Heart right ventricle (tissue), 16 donors: ENCODE measurements at regions not wholly inside any gene's neighbourhood (a gene's known extent, or its start where the extent isn't known, plus 50 kb on each side); places are given as distances from the start of the nearest gene placed in this dataset.

Source experiments
- ATAC-seq, 8 donors: fragments of 200-7000 bp; cut with Tn5 transposase; one replicate each; pipeline ENCODE4 v1.9.1; 2020; ENCODE audit warnings: mild to moderate bottlenecking in 8 of 8, moderate library complexity in 8 of 8, moderate number of reproducible peaks in 1 of 8
- DNase-seq, 2 donors: peaks; one replicate each; pipeline ENCODE4 v3.0.0-alpha.2; 2020
- H3K27ac ChIP-seq, 10 donors: fragments of 200-600 bp; sonication (generic) in 2 of 10; one replicate each; pipeline versions ENCODE4 v1.5.0 to v1.8.0; 2020 to 2022; ENCODE audit warnings: mild to moderate bottlenecking in 3 of 10
- H3K27me3 ChIP-seq, 7 donors: fragments of 200-600 bp; one replicate each; pipeline ENCODE4 v1.8.0; 2021 to 2022; ENCODE audit warnings: mild to moderate bottlenecking in 2 of 7
- H3K36me3 ChIP-seq, 9 donors: fragments of 200-600 bp; sonication (generic) in 1 of 9; one replicate each; pipeline versions ENCODE4 v1.5.0 to v1.8.0; 2020 to 2022; ENCODE audit warnings: mild to moderate bottlenecking in 2 of 9
- H3K4me1 ChIP-seq, 9 donors: fragments of 200-600 bp; sonication (generic) in 1 of 9; one replicate each; pipeline versions ENCODE4 v1.5.0 to v1.8.0; 2020 to 2022; ENCODE audit warnings: mild to moderate bottlenecking in 4 of 9
- H3K4me3 ChIP-seq, 10 donors: fragments of 200-600 bp; sonication (generic) in 2 of 10; one replicate each; pipeline versions ENCODE4 v1.5.0 to v1.8.0; 2020 to 2022; ENCODE audit warnings: mild to moderate bottlenecking in 7 of 10, moderate library complexity in 2 of 10
- H3K9me3 ChIP-seq, 11 donors: fragments of 200-600 bp in 10 of 11; sonication (generic) in 2 of 11; one replicate each; pipeline versions ENCODE4 v1.5.0 to v1.8.0; 2013 to 2022; ENCODE audit warnings: mild to moderate bottlenecking in 2 of 11, control low read depth in 1 of 11, moderate library complexity in 1 of 11
- WGBS, 2 donors: extraction: QIAGEN DNeasy Blood & Tissue Kit; methylation state at CpG; one replicate each; pipeline ENCODE4 v1.1.7; 2013; ENCODE audit warnings: inconsistent platforms in 1 of 2; 5-methylcytosine and 5-hydroxymethylcytosine counted together
- intact Hi-C, 10 donors: fragments of 100-400 bp; cut with DNase I; formaldehyde crosslinking; loops; one replicate each; pipeline versions ENCODE4 v1.11.1 to v1.14.2; 2022
- TF ChIP-seq, protein P1 (sequence below), 9 donors: fragments of 200-600 bp; sonication (generic) in 2 of 9; IDR thresholded peaks; one replicate each; pipeline versions ENCODE4 v1.5.0 to v1.8.0; 2021 to 2022; ENCODE audit warnings: antibody characterized with exemption in 9 of 9, mild to moderate bottlenecking in 5 of 9, moderate library complexity in 1 of 9
- donor health status: Arrhythmogenic right ventricular cardiomyopathy.
- donor health status: ischemic (EF 13 %, LVEDD 7.1; RV severe dilation, severe dysfunction).
- donor health status: healthy with polysubstance abuse.
- donor health status: DM: no; HTN: yes; CAD: no.
- donor health status: DM: no; HTN: no; CAD: no.
- donor health status: ischemic (EF 25% LVEDD 6.9; RV normal size, moderate dysfunction).
- donor health status: ischemic (EF 25% LVEDD 5.7; RV mildly dilated, moderate dysfunction).
- donor health status: healthy.
- donor health status: DM: yes; HTN: yes; CAD: no.
- donor health status: Ischemic cardiomyopathy.
- donor health status: ischemic (EF 35%, LVEDD 5.7; RV mildly dilated, moderate dysfunction).
- donor health status: nonischemic (EF 11% LVEDD 7.7; RV severe dilation, severe dysfunction).
- donor health status: DM: yes; HTN: yes; CAD: no.
- donor health status: PGD.
- donor health status: ischemic (EF 29% LVEDD 5.4; RV normal size, mild dysfunction).
- donor health status: nonischemic (EF 23%, LVEDD 6.1; RV moderate dilation, normal function).

DNA sequence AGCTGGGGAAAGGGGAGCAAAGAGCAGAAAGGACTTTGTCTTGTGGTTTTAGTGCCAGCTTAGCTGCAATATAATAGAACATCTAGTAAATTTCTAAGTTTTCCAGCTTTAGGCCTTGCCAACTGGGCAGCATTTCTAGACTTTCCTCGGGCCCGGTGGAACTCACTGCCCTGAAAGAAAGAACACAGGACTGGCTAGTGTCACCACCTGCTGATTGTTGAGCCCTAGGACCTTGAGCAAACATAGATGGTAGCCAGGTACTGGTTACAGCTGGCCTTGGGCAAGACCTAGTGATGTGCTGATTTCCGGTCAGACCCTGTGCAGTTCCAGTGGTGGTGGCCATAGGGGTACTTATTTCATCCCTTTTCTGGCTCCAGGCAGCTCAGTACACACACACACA, 753.2 kb upstream of the B3GALT2 start:
- Histone ChIP-seq H3K36me3 (no peaks in the 10 kb centered on the region), H3K4me3 (no peak overlapping the region), H3K9me3 (peaks cover 0 to 15% (median 0%) of the 10 kb centered on the region in 11 donors), H3K27ac (no peak overlapping the region), H3K27me3 (no peaks in the 10 kb centered on the region), H3K4me1 (no peaks in the 10 kb centered on the region)
- 99 to 100% methylated on average over 3 of the region's 3 CpGs for WGBS, 2 donors
- ATAC-seq, result no peak
- TF ChIP-seq, protein P1, sequence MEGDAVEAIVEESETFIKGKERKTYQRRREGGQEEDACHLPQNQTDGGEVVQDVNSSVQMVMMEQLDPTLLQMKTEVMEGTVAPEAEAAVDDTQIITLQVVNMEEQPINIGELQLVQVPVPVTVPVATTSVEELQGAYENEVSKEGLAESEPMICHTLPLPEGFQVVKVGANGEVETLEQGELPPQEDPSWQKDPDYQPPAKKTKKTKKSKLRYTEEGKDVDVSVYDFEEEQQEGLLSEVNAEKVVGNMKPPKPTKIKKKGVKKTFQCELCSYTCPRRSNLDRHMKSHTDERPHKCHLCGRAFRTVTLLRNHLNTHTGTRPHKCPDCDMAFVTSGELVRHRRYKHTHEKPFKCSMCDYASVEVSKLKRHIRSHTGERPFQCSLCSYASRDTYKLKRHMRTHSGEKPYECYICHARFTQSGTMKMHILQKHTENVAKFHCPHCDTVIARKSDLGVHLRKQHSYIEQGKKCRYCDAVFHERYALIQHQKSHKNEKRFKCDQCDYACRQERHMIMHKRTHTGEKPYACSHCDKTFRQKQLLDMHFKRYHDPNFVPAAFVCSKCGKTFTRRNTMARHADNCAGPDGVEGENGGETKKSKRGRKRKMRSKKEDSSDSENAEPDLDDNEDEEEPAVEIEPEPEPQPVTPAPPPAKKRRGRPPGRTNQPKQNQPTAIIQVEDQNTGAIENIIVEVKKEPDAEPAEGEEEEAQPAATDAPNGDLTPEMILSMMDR (IDR thresholded peaks at IDR 0.05), result no peak
- intact Hi-C loops, result no loop called here
- DNase-seq, result no peak

DNA sequence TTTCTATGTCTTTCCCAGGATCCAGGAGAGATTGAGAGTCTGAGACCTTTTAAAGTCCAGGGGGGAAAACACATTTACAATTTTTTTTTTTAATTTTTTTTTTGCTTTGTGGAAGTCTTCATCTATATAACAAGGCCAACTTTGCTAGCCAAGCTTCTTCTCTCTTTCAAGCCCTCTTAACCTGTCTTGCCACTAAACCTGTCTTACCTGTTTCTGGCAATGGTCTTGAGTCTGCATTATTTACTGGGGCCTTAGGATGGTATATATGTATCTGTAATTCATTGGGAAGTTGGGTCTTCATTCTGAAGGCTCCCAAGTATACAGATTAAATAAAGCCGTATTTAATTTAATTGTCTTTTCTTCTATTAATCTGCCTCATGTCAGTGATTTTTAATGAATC, 750.9 kb upstream of the B3GALT2 start:
- Histone ChIP-seq H3K4me1 (no peaks in the 10 kb centered on the region), H3K9me3 (no peaks in the 10 kb centered on the region), H3K27me3 (no peaks in the 10 kb centered on the region), H3K4me3 (no peak overlapping the region), H3K36me3 (no peaks in the 10 kb centered on the region), H3K27ac (no peak overlapping the region)
- WGBS, 2 donors, result 88 to 93% methylated on average over 1 of the region's 1 CpG
- DNase-seq, result no peak
- intact Hi-C loops, result no loop called here
- ATAC-seq, result no peak
- TF ChIP-seq, protein P1 (IDR thresholded peaks at IDR 0.05), result no peak

DNA sequence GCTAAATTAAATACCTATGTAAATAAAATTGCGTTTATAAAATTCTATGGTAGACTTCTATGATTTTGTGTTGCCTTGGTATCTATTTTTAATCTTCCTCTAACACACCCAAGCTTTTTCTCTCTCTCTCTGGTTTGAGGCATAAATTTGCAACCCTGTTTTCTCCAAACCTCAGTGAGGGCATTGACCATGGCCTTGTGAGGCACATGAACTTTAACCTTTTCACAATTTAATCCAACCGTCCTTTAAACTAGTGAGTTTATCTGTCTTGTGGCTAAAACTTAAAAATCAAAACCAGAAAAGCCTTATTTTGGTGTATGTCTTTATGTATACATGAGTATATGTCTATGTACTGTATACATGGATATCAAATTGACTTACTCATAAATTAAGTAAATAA, 746.6 kb upstream of the B3GALT2 start:
- ATAC-seq (no peak), DNase-seq (no peak)
- Histone ChIP-seq H3K27ac (no peak overlapping the region), H3K9me3 (peaks cover 0 to 9% (median 3%) of the 10 kb centered on the region in 11 donors), H3K27me3 (no peaks in the 10 kb centered on the region), H3K4me1 (no peaks in the 10 kb centered on the region), H3K36me3 (no peaks in the 10 kb centered on the region), H3K4me3 (no peak overlapping the region)
- TF ChIP-seq, protein P1 (IDR thresholded peaks at IDR 0.05), result no peak
- intact Hi-C loops, result no loop called here
- WGBS, 2 donors, result 75 to 87% methylated on average over 2 of the region's 2 CpGs

DNA sequence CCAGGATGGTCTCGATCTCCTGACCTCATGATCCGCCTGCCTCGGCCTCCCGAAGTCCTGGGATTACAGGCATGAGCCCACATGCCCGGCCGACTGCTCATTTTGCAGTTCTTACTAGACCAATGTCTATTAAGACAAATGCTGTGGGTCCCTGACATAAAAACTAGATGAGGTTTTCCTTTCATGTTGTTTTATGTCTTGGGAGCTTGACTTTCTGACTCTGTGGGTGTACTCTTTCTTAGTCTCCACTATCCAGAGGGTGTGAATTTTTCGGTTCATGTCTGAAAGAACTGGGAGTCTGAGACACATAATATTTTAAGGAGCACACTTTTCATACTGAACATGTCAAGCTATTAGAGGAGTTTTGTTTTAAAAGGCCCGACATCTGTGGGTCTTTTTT, 744.9 kb upstream of the B3GALT2 start:
- Histone ChIP-seq H3K4me1 (no peaks in the 10 kb centered on the region), H3K36me3 (no peaks in the 10 kb centered on the region), H3K9me3 (peaks cover 0 to 24% (median 7%) of the 10 kb centered on the region in 11 donors), H3K4me3 (no peak overlapping the region), H3K27me3 (no peaks in the 10 kb centered on the region), H3K27ac (no peak overlapping the region)
- DNase-seq (no peak), ATAC-seq (no peak)
- intact Hi-C loops, result no loop called here
- TF ChIP-seq, protein P1 (IDR thresholded peaks at IDR 0.05), result no peak
- 94 to 96% methylated on average over 8 of the region's 8 CpGs for WGBS, 2 donors
